Right atrium auricular region (tissue), 2 donors: ENCODE measurements at regions not wholly inside any gene's neighbourhood (a gene's known extent, or its start where the extent isn't known, plus 50 kb on each side); places are given as distances from the start of the nearest gene placed in this dataset.
"Not testable (repeated sequence)": the region's sequence is repeated elsewhere in the genome, so short reads cannot be mapped to it uniquely, and the experiment has no call there.

ENCODE experiments used
- DNase-seq: peaks from one replicate; pipeline ENCODE4 v3.0.0-alpha.2; 2019; ENCODE audit warnings: low spot score
- H3K27ac ChIP-seq, 2 donors: fragments of 200-600 bp; sonication (generic); 1 replicate in 1 of 2; 2 replicates in 1 of 2; pipeline ENCODE4 v1.5.1; 2016 to 2019
- H3K27me3 ChIP-seq, 2 donors: fragments of 200-600 bp; sonication (generic); one replicate each; pipeline versions ENCODE4 v1.5.1 to v1.6.0; 2017 to 2019
- H3K36me3 ChIP-seq: fragments of 200-600 bp; sonication (generic); one replicate; pipeline ENCODE4 v1.5.1; 2016
- H3K4me1 ChIP-seq, 2 donors: fragments of 200-600 bp; sonication (generic); one replicate each; pipeline versions ENCODE4 v1.5.1 to v1.6.0; 2017 to 2019
- H3K4me3 ChIP-seq, 2 donors: fragments of 200-600 bp; sonication (generic); 1 replicate in 1 of 2; 2 replicates in 1 of 2; pipeline ENCODE4 v1.5.1; 2017 to 2019; ENCODE audit warnings: mild to moderate bottlenecking in 1 of 2, moderate library complexity in 1 of 2
- H3K9me3 ChIP-seq, 2 donors: fragments of 200-600 bp; sonication (generic); one replicate each; pipeline ENCODE4 v1.5.1; 2019
- TF ChIP-seq, protein P1 (sequence below), 2 donors: fragments of 200-600 bp; sonication (generic); IDR thresholded peaks; one replicate each; pipeline ENCODE4 v1.5.1; 2019; ENCODE audit warnings: antibody characterized with exemption in 2 of 2

DNA sequence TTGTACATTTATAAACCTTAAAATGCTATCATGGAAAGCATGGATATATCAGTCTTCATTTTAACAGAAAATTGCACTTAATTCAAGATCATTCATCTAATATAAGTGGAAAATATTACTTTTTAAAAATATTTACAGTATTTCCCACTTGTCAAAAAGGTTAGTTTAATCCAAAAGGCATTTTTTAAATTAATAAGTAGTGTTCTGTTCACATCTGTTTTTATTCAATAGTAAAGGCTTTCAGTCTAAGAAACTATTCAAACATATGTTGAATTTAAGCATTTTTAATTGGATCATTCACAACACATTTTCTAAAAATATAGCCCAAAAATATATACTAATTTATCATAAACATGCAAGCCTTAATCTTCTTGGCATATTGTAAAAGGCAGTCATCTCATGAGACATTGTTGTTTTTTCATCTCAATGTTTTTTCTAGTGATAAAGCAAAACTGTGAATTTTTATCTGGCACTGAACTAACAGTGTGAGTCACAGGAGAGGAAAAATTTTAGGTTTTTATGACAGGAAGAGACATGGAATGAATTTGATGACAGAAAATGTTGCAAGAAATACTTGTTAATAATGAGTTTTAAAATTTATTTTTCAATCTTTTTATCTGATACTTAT lies 1642.5 kb upstream of the TMEFF2 start:
- H3K27ac ChIP-seq = no peak overlapping the region
- H3K4me3 ChIP-seq = no peak overlapping the region
- TF ChIP-seq, protein P1, sequence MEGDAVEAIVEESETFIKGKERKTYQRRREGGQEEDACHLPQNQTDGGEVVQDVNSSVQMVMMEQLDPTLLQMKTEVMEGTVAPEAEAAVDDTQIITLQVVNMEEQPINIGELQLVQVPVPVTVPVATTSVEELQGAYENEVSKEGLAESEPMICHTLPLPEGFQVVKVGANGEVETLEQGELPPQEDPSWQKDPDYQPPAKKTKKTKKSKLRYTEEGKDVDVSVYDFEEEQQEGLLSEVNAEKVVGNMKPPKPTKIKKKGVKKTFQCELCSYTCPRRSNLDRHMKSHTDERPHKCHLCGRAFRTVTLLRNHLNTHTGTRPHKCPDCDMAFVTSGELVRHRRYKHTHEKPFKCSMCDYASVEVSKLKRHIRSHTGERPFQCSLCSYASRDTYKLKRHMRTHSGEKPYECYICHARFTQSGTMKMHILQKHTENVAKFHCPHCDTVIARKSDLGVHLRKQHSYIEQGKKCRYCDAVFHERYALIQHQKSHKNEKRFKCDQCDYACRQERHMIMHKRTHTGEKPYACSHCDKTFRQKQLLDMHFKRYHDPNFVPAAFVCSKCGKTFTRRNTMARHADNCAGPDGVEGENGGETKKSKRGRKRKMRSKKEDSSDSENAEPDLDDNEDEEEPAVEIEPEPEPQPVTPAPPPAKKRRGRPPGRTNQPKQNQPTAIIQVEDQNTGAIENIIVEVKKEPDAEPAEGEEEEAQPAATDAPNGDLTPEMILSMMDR (IDR thresholded peaks at IDR 0.05) = no peak
- no peaks in the 10 kb centered on the region for H3K27me3 ChIP-seq
- no peaks in the 10 kb centered on the region for H3K36me3 ChIP-seq
- no peaks in the 10 kb centered on the region for H3K4me1 ChIP-seq
- H3K9me3 ChIP-seq = no peaks in the 10 kb centered on the region
- DNase-seq = no peak

DNA sequence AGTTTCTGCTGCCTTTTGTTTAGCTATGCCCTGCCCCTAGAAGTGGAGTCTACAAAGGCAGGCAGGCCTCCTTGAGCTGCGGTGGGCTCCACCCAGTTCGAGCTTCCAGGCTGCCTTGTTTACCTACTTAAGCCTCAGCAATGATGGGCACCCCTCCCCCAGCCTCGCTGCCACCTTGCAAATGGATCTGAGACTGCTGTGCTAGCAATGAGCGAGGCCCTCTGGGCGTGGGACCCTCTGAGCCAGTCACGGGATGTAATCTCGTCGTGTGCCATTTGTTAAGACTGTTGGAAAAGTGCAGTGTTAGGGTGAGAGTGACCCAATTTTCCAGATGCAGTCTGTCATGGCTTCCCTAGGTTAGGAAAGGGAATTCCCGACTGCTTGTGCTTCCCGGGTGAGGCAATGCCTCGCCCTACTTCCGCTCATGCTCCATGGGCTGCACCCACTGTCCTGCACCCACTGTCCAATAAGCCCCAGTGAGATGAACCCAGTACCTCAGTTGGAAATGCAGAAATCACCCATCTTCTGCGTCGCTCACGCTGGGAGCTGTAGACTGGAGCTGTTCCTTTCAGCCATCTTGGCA lies 1641.8 kb upstream of the TMEFF2 start:
- H3K4me3 ChIP-seq = not testable (repeated sequence)

DNA sequence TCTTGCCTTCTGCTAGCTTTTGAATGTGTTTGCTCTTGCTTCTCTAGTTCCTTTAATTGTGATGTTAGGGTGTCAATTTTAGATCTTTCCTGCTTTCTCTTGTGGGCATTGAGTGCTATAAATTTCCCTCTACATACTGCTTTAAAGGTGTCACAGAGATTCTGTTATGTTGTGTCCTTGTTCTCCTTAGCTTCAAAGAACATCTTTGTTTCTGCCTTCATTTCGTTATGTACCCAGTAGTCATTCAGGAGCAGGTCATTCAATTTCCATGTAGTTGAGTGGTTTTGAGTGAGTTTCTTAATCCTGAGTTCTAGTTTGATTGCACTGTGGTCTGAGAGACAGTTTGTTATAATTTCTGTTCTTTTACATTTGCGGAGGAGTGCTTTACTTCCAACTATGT lies 1639.2 kb upstream of the TMEFF2 start:
- H3K4me1 ChIP-seq, H3K36me3 ChIP-seq, H3K27me3 ChIP-seq, H3K4me3 ChIP-seq, H3K9me3 ChIP-seq, DNase-seq, H3K27ac ChIP-seq: not testable (repeated sequence)

More for the DNA sequence above, 1641.8 kb upstream of the TMEFF2 start:
- H3K27ac ChIP-seq, DNase-seq, H3K4me1 ChIP-seq, H3K36me3 ChIP-seq, H3K27me3 ChIP-seq, H3K9me3 ChIP-seq: not testable (repeated sequence)

GRCh38 chr2:193824474-193824873 lies 1629.7 kb upstream of the TMEFF2 start:
- Histone ChIP-seq H3K9me3 (peaks cover 0 to 9% of the 10 kb centered on the region in 2 donors), H3K27ac (no peak overlapping the region), H3K36me3 (no peaks in the 10 kb centered on the region), H3K27me3 (no peaks in the 10 kb centered on the region), H3K4me3 (no peak overlapping the region), H3K4me1 (no peaks in the 10 kb centered on the region)
- no peak for DNase-seq
- TF ChIP-seq, protein P1 (IDR thresholded peaks at IDR 0.05) = no peak

GRCh38 chr2:193818801-193819499 lies 1624.2 kb upstream of the TMEFF2 start:
- Histone ChIP-seq H3K36me3 (no peaks in the 10 kb centered on the region), H3K27ac (no peak overlapping the region), H3K9me3 (peaks cover 0 to 5% of the 10 kb centered on the region in 2 donors), H3K4me1 (no peaks in the 10 kb centered on the region), H3K4me3 (no peak overlapping the region), H3K27me3 (no peaks in the 10 kb centered on the region)
- DNase-seq = no peak
- TF ChIP-seq, protein P1 (IDR thresholded peaks at IDR 0.05) = no peak

GRCh38 chr2:193816008-193816407 lies 1621.3 kb upstream of the TMEFF2 start:
- DNase-seq = no peak
- no peak overlapping the region for H3K27ac ChIP-seq
- H3K27me3 ChIP-seq = no peaks in the 10 kb centered on the region
- no peaks in the 10 kb centered on the region for H3K4me1 ChIP-seq
- H3K36me3 ChIP-seq = no peaks in the 10 kb centered on the region
- H3K9me3 ChIP-seq = no peaks in the 10 kb centered on the region
- H3K4me3 ChIP-seq = no peak overlapping the region
- TF ChIP-seq, protein P1 (IDR thresholded peaks at IDR 0.05) = no peak
